Ovary (tissue), 7 donors: ENCODE measurements at regions not wholly inside any gene's neighbourhood (a gene's known extent, or its start where the extent isn't known, plus 50 kb on each side); places are given as distances from the start of the nearest gene placed in this dataset.

Experiments used
- DNase-seq, 5 donors: peaks; one replicate each; pipeline ENCODE4 v3.0.0-alpha.2; 2019 to 2020
- H3K27ac ChIP-seq, 2 donors: fragments of 200-600 bp; one replicate each; pipeline versions ENCODE4 v1.5.1 to v1.8.0; 2019 to 2022
- H3K27me3 ChIP-seq: fragments of 200-600 bp; one replicate; pipeline ENCODE4 v1.8.0; 2022
- H3K36me3 ChIP-seq: fragments of 200-600 bp; sonication (generic); one replicate; pipeline ENCODE4 v1.5.1; 2019
- H3K4me1 ChIP-seq: one replicate; pipeline ENCODE4 v1.8.1; 2013; ENCODE audit warnings: mild to moderate bottlenecking, moderate library complexity; ENCODE audit not compliant: insufficient read depth
- H3K4me3 ChIP-seq: fragments of 200-600 bp; sonication (generic); one replicate; pipeline ENCODE4 v1.5.1; 2017
- H3K9me3 ChIP-seq, 2 donors: fragments of 200-600 bp in 1 of 2; sonication (generic) in 1 of 2; one replicate each; pipeline versions ENCODE4 v1.5.1 to v1.8.1; 2013 to 2019; ENCODE audit warnings: mild to moderate bottlenecking in 1 of 2, moderate library complexity in 1 of 2
- EP300 ChIP-seq: sonication (generic); formaldehyde crosslinking; IDR thresholded peaks from one replicate; pipeline ENCODE4 v1.6.1; 2017; ENCODE audit warnings: antibody characterized with exemption
- POLR2A ChIP-seq: fragments of 450-650 bp; IDR thresholded peaks from one replicate; pipeline ENCODE4 v1.6.1; 2017; ENCODE audit warnings: antibody characterized with exemption, mild to moderate bottlenecking, moderate library complexity
- WGBS, 3 donors: extraction: QIAGEN DNeasy Blood & Tissue Kit in 1 of 3; methylation state at CpG; one replicate each; pipeline versions ENCODE4 v1.1.5 to v1.1.7; 2013 to 2017; 5-methylcytosine and 5-hydroxymethylcytosine counted together
- intact Hi-C, 4 donors: fragments of 100-400 bp; cut with DNase I; formaldehyde crosslinking; loops; one replicate each; pipeline versions ENCODE4 v1.11.0 to v1.15.1; 2022 to 2023
- TF ChIP-seq, protein P1 (sequence below), 3 donors: fragments of 450-650 bp in 2 of 3; fragments of 200-600 bp in 1 of 3; IDR thresholded peaks; one replicate each; pipeline versions ENCODE4 v1.5.1 to v1.8.0; 2016 to 2022; ENCODE audit warnings: antibody characterized with exemption in 3 of 3, mild to moderate bottlenecking in 1 of 3
- donor health status: DM: no; HTN: no; CAD: no; lungs with moderate emphysema.
- donor health status: DM: no; HTN: no; CAD: no.
- donor health status: Bipolar disorder and iron deficiency.
- donor health status: DM: no; HTN: no; CAD: no.
- donor health status: DM: yes; HTN: yes; CAD: no.

DNA sequence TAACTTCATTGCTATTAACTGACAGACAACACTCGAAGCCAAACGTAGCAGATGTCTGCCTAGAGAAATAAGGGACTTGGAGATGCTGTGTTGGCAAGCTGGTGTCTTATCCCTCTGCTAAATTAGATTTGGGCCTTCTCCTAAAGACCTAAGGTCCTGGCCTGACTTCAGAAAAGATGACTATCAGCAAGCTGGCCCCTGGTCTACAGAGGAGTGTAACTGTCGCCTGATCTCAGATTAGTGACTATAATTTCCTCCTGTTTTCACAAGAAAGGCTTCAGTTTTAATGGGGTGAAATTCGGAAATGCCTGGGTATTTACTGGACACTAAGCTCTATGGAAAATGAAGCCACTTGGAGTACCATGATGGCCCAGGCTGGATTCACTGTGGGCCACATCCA is 53.1 kb upstream of the SLC7A14 start:
- Histone ChIP-seq H3K9me3 (no peaks in the 10 kb centered on the region), H3K27ac (no peak overlapping the region), H3K36me3 (no peaks in the 10 kb centered on the region), H3K27me3 (no peaks in the 10 kb centered on the region), H3K4me1 (peaks cover 2% of the 10 kb centered on the region), H3K4me3 (no peak overlapping the region)
- WGBS, 3 donors: 88 to 91% (median 89%) methylated on average over 4 of the region's 4 CpGs
- TF ChIP-seq, protein P1, sequence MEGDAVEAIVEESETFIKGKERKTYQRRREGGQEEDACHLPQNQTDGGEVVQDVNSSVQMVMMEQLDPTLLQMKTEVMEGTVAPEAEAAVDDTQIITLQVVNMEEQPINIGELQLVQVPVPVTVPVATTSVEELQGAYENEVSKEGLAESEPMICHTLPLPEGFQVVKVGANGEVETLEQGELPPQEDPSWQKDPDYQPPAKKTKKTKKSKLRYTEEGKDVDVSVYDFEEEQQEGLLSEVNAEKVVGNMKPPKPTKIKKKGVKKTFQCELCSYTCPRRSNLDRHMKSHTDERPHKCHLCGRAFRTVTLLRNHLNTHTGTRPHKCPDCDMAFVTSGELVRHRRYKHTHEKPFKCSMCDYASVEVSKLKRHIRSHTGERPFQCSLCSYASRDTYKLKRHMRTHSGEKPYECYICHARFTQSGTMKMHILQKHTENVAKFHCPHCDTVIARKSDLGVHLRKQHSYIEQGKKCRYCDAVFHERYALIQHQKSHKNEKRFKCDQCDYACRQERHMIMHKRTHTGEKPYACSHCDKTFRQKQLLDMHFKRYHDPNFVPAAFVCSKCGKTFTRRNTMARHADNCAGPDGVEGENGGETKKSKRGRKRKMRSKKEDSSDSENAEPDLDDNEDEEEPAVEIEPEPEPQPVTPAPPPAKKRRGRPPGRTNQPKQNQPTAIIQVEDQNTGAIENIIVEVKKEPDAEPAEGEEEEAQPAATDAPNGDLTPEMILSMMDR (IDR thresholded peaks at IDR 0.05): no peak
- TF ChIP-seq POLR2A (no peak), EP300 (no peak)
- intact Hi-C loops: no loop called here
- no peak for DNase-seq

GRCh38 chr3:170637306-170637705 is 51.4 kb upstream of the SLC7A14 start:
- no peak for TF ChIP-seq POLR2A
- TF ChIP-seq, protein P1 (IDR thresholded peaks at IDR 0.05): no peak
- TF ChIP-seq EP300: no peak
- no peak for DNase-seq
- Histone ChIP-seq H3K4me1 (peaks cover 2% of the 10 kb centered on the region), H3K27ac (no peak overlapping the region), H3K27me3 (no peaks in the 10 kb centered on the region), H3K4me3 (no peak overlapping the region), H3K36me3 (no peaks in the 10 kb centered on the region), H3K9me3 (no peaks in the 10 kb centered on the region)
- intact Hi-C loops: no loop called here
- 94 to 97% (median 94%) methylated on average over 3 of the region's 3 CpGs for WGBS, 3 donors

GRCh38 chr3:170636400-170636973 is 50.6 kb upstream of the SLC7A14 start:
- Histone ChIP-seq H3K27me3 (no peaks in the 10 kb centered on the region), H3K9me3 (no peaks in the 10 kb centered on the region), H3K4me1 (peaks cover 2% of the 10 kb centered on the region), H3K4me3 (no peak overlapping the region), H3K27ac (no peak overlapping the region), H3K36me3 (no peaks in the 10 kb centered on the region)
- TF ChIP-seq EP300 (no peak), POLR2A (no peak)
- TF ChIP-seq, protein P1 (IDR thresholded peaks at IDR 0.05): no peak
- intact Hi-C loops: no loop called here
- DNase-seq: no peak
- WGBS, 3 donors: 74 to 80% (median 76%) methylated on average over 5 of the region's 5 CpGs
